ENCODE measurements at regions not wholly inside any gene's neighbourhood (a gene's known extent, or its start where the extent isn't known, plus 50 kb on each side); places are given as distances from the start of the nearest gene placed in this dataset.

DNA sequence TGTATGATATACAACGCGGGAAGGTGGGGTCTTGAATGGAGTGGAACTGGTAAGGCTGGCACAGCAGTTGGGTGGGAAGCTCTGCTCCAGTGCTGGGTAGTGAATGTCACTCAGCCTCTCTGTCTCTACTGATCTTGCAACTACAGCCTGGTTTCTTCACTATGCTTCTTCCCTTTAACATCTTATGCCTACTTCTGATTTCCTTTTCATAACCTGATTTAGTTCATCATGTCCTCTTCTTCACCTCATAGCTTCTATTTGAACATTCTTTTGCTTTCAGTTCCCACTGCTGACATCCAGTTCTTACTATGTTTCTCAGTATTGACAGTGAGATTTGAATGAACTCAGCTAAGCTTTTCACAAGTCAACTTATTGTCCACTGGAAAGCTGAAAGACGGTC, 286.2 kb downstream of the ARL6IP6 start:
- Mint-ChIP-seq H3K4me3 (no peak overlapping the region), H3K9me3 (no peaks in the 10 kb centered on the region), H3K4me1 (no peaks in the 10 kb centered on the region), H3K36me3 (ENCODE audit: low read depth) (no peaks in the 10 kb centered on the region), H3K27me3 (ENCODE audit: low read depth) (peaks cover 2% of the 10 kb centered on the region), H3K27ac (ENCODE audit: unreplicated experiment) (no peak overlapping the region)
- TF ChIP-seq, protein P1, sequence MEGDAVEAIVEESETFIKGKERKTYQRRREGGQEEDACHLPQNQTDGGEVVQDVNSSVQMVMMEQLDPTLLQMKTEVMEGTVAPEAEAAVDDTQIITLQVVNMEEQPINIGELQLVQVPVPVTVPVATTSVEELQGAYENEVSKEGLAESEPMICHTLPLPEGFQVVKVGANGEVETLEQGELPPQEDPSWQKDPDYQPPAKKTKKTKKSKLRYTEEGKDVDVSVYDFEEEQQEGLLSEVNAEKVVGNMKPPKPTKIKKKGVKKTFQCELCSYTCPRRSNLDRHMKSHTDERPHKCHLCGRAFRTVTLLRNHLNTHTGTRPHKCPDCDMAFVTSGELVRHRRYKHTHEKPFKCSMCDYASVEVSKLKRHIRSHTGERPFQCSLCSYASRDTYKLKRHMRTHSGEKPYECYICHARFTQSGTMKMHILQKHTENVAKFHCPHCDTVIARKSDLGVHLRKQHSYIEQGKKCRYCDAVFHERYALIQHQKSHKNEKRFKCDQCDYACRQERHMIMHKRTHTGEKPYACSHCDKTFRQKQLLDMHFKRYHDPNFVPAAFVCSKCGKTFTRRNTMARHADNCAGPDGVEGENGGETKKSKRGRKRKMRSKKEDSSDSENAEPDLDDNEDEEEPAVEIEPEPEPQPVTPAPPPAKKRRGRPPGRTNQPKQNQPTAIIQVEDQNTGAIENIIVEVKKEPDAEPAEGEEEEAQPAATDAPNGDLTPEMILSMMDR (conservative IDR thresholded peaks at IDR 0.05), result no peak
- no peak for DNase-seq (ENCODE audit: low read depth, low spot score)

DNA sequence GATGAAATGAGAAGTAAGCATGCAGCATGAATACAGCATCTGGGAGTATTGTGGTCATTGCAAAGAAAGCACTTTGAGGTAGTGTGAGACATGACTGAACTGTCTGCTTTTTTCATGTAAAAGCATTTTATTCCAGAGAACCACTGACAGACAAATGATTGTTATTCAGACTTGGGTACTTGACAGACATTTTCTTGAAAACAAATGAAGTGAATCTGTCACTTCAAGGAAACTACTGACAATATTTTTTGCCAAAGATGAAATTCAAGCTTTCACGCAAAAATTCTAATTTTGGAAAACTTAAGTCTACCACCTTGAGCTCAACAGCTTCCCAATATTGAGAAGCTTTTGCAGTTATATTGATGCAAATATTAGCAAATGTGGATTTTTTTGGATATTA, 255.7 kb downstream of the ARL6IP6 start:
- TF ChIP-seq, protein P1 (conservative IDR thresholded peaks at IDR 0.05), result no peak
- no peak overlapping the region for H3K4me3 Mint-ChIP-seq
- DNase-seq (ENCODE audit: low read depth, low spot score), result no peak
- peaks cover 4% of the 10 kb centered on the region for H3K36me3 Mint-ChIP-seq (ENCODE audit: low read depth)
- H3K9me3 Mint-ChIP-seq, result peaks cover 7% of the 10 kb centered on the region
- H3K4me1 Mint-ChIP-seq, result no peaks in the 10 kb centered on the region
- H3K27ac Mint-ChIP-seq (ENCODE audit: unreplicated experiment), result no peak overlapping the region
- no peaks in the 10 kb centered on the region for H3K27me3 Mint-ChIP-seq (ENCODE audit: low read depth)

DNA sequence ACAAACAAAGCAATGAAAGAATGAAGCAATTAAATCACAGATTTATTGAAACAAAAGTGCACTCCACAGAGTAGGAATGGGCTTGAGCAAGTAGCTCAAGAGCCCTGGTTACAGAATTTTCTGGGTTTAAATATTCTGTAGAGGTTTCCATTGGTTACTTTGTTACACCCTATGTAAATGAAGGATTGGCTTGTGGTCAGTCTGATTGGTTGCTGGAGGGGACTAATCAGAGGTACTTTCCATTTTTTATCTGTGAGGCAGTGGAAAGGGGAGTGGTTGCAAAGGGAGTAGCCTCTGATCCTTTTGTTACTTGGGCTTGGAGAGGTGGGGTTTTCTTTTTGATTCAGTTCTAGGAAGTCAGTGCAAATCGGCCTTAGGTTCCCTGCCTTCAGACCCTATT, 253.3 kb downstream of the ARL6IP6 start:
- peaks cover 12% of the 10 kb centered on the region for H3K9me3 Mint-ChIP-seq
- H3K36me3 Mint-ChIP-seq (ENCODE audit: low read depth), result peaks cover 4% of the 10 kb centered on the region
- no peak for DNase-seq (ENCODE audit: low read depth, low spot score)
- H3K4me1 Mint-ChIP-seq, result no peaks in the 10 kb centered on the region
- TF ChIP-seq, protein P1 (conservative IDR thresholded peaks at IDR 0.05), result no peak
- no peak overlapping the region for H3K4me3 Mint-ChIP-seq
- H3K27me3 Mint-ChIP-seq (ENCODE audit: low read depth), result no peaks in the 10 kb centered on the region
- no peak overlapping the region for H3K27ac Mint-ChIP-seq (ENCODE audit: unreplicated experiment)

DNA sequence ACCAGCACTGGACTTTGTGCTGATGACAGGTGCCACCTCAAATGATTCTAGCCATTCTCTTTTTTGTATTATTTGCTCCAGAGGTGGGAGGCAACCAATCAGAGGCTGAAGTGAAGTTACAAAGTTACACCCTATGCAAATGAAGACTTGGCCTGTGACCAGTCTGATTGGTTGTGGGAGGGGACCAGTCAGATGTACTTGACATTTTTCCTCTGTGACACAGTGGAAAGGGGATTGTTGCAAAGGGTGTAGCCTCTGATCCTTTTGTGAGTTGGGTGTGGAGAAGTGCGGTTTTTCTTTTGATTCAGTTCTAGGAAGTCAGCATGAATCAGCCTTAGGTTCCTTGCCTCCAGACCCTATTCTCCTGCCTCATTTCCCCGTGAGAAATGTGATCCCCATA, 244.0 kb downstream of the ARL6IP6 start:
- H3K9me3 Mint-ChIP-seq, result no peaks in the 10 kb centered on the region

DNA sequence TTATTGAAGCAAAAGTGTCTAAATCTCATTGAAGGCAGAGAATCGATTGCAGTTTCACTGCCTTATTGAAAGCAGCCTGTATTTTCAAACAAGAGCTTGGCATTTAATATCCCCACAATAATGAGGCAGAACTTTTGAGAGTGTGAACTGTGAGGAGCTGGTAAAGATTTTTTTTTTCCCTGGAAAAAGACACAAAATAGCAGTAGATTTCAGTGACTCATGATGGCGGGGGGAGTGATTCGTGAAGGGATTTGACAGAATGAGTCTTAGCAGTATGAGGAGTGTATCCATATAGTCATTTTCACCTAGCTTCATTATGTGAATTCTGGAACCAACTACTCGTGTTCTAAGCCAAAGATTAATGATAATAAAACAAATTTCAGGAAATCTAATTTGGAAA, 242.9 kb downstream of the ARL6IP6 start:
- H3K27ac Mint-ChIP-seq (ENCODE audit: unreplicated experiment), result no peak overlapping the region
- no peak for DNase-seq (ENCODE audit: low read depth, low spot score)
- H3K4me3 Mint-ChIP-seq, result no peak overlapping the region
- TF ChIP-seq, protein P1 (conservative IDR thresholded peaks at IDR 0.05), result no peak
- H3K36me3 Mint-ChIP-seq (ENCODE audit: low read depth), result no peaks in the 10 kb centered on the region
- no peaks in the 10 kb centered on the region for H3K9me3 Mint-ChIP-seq
- H3K4me1 Mint-ChIP-seq, result peaks cover 4% of the 10 kb centered on the region
- H3K27me3 Mint-ChIP-seq (ENCODE audit: low read depth), result no peaks in the 10 kb centered on the region

More for the DNA sequence above, 244.0 kb downstream of the ARL6IP6 start:
- Mint-ChIP-seq H3K4me1 (peaks cover 4% of the 10 kb centered on the region), H3K36me3 (ENCODE audit: low read depth) (no peaks in the 10 kb centered on the region), H3K27me3 (ENCODE audit: low read depth) (no peaks in the 10 kb centered on the region), H3K27ac (ENCODE audit: unreplicated experiment) (no peak overlapping the region), H3K4me3 (no peak overlapping the region)
- DNase-seq (ENCODE audit: low read depth, low spot score), result no peak
- TF ChIP-seq, protein P1 (conservative IDR thresholded peaks at IDR 0.05), result no peak

DNA sequence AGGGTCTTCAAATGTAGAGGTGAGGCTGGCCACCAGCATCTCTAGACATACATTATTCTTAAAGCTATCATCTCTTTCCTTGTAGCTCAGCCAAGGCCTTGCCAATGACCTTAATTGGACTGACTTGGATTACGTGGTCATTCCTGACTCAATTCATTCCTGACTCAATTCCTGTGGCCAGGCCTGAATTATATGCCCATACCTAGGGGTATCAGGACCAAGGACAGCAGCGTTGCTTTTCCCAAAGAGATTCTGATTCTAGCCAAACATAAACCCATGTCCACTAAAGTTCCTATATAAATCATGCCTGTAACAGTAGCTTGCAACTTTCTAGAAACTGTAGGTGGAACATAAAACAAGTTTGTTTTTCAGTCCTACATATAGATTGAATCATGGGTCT, 231.7 kb downstream of the ARL6IP6 start:
- H3K4me3 Mint-ChIP-seq, result no peak overlapping the region
- no peaks in the 10 kb centered on the region for H3K4me1 Mint-ChIP-seq
- H3K9me3 Mint-ChIP-seq, result no peaks in the 10 kb centered on the region
- no peak overlapping the region for H3K27ac Mint-ChIP-seq (ENCODE audit: unreplicated experiment)
- TF ChIP-seq, protein P1 (conservative IDR thresholded peaks at IDR 0.05), result no peak
- no peaks in the 10 kb centered on the region for H3K36me3 Mint-ChIP-seq (ENCODE audit: low read depth)
- peaks cover 3% of the 10 kb centered on the region for H3K27me3 Mint-ChIP-seq (ENCODE audit: low read depth)
- peak; percentile 18 for DNase-seq (ENCODE audit: low read depth, low spot score)

All from neural crest cell (in vitro differentiated cells).